ENCODE measurements at regions not wholly inside any gene's neighbourhood (a gene's known extent, or its start where the extent isn't known, plus 50 kb on each side); places are given as distances from the start of the nearest gene placed in this dataset.
"Not testable (repeated sequence)": the region's sequence is repeated elsewhere in the genome, so short reads cannot be mapped to it uniquely, and the experiment has no call there.

DNA sequence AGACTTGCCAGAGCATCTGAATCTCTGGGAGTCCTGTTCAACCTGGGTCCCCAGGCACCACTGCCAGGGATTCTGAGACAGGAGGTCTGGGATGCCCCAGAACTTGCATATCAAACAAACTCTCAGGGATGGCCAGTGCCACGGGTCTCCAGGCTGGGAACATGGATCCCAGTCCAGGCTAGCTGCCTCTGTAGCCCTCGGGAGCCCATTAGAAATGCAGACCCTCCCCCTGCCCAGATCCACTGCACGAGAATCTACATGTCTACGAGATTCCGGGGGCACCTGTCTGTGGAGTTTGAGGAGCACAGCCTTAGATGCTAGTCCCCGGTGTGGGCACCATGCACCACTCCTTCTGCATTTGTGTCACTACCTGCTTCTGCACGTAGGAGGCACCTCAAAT is 183.9 kb downstream of the NPIPB11 start:
- TF ChIP-seq POLR2AphosphoS5 (IDR thresholded peaks at IDR 0.05; ENCODE audit: borderline replicate concordance, low read depth, low read length); EZH2 (IDR thresholded peaks at IDR 0.05); FOXP2 (optimal IDR thresholded peaks at IDR 0.05; ENCODE audit: control extremely low read depth, extremely low read length, insufficient read depth): not testable (repeated sequence)
